Epidermal melanocyte (primary cell): ENCODE measurements at regions not wholly inside any gene's neighbourhood (a gene's known extent, or its start where the extent isn't known, plus 50 kb on each side); places are given as distances from the start of the nearest gene placed in this dataset.
"Not testable (repeated sequence)": the region's sequence is repeated elsewhere in the genome, so short reads cannot be mapped to it uniquely, and the experiment has no call there.

Experiments used
- DNase-seq: peaks from one replicate; pipeline ENCODE4 v3.0.0; 2011; ENCODE audit warnings: low spot score; ENCODE audit not compliant: insufficient read length

DNA sequence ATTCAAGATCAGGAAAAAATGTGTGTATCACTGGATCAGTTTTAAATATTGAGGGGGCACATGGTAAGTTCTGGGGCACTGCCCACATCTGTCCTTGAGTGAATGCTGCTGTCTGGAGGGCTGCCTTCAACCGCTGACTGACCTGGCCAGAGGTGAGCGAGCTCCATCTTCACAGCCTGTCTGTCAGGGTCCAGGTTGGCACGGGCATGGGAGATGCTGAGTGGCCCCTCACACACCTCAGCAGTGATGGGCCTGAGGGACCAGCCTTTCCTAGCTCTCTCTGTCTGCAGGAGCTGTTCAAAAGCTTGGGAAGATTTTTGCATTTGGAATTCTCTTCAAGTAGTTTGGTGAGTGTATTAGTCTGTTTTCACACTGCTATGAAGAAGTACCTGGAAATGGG, 114.8 kb upstream of the ALKAL2 start:
- DNase-seq, result no peak

DNA sequence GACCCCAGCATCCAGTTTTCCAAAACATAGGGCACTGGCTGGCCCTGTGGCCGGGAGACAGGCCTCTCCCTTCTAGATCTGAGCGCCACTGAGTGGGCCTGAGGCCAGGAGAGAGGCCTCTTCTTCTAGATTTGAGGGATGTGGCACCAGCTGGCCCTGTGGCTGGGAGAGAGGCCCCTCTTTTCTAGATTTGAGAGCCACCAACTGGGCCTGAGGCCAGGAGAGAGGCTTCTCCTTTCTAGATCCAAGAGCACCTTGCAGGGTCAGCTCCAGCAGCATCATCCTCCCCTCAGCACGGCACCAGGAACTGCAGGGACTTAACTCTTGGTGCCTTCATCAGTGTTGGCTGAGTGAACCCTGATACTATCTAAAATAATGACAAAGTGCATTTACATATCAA, 114.3 kb upstream of the ALKAL2 start:
- no peak for DNase-seq

DNA sequence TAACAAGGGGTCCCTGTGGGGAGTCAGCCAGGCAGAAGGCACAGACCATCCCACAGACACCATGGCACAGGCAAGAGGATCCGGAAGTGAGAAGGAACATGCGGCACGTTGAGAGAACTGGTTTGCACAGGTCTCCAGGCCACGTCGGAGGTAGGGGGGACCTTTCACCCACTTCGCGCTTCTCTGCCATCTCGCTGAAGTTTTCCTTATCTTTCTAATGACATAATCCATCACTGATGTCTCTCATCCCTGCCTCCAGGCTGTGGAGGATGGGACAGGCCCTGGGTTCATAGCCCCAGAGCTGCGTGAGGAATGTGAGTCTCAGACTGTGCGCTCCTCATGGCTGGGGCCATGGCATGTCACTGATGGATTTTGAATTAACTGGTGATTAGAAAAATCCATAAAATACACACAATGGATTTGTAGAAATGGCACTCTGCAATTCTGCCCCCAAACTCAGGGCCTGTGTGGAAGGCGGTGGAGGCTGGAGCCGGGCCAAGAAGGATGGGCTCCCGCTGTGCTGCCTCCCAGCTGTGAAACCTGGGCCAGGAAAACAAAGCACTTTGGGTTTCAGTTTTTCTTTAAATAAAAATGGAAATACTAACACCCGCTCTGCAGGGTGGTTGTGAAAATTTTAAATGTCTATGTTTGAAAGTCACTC, 113.3 kb upstream of the ALKAL2 start:
- DNase-seq, result no peak

DNA sequence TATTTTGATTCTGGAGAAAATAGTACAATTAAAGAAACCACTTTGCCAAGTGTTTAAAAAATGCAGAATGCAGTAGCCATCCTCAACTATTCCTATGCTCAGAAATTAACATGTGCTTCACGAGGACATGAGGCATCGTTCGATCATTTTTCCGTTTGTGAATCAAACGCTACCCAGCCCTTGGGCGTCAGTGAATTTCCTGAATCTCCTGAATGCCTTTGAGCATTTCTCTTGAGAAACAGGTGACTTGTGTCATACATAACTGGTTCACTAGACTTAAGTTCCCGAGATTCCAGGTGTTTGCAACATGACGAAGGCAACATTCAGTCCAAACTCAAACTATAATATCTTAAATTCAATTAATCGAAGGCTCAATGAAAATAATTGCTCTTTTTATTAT, 110.0 kb upstream of the ALKAL2 start:
- no peak for DNase-seq

DNA sequence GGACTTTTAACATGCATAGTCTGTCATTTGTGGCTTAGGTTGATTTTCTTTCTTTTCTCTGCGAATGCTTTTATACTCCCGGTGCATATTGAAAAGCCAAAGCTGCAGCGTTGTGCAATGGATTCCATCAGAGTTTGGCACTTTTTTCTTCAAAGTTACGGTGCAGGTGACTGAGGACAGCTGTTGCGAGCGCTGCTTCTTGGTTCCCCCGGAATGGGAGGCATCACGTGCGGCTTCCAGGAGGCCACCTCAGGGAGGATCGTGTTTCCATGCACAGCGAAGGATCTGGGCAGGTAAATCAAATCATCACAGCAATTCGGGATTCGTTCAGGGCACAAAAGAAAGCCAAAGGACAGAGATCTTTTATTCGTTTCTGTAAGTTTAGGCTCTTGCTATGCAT, 109.6 kb upstream of the ALKAL2 start:
- no peak for DNase-seq

DNA sequence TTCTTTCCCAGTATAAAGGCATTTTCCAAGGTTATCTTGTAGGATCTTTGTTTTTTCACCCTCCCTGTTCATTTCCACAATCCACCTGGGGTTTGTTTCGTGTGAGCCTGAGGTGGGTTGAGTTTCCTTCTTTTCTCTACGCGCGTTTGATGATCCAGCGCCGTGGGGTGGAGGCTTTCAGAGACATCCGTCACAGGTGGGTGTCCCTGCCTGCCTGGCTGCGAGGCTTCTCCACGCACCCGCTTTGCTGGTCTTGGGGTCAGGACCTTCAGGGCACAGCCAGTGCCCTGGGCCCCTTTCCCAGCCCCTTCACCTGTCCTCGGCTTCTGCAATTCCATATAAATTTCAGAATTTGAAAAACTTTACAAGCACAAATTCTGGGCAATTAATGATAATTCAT, 109.0 kb upstream of the ALKAL2 start:
- no peak for DNase-seq

DNA sequence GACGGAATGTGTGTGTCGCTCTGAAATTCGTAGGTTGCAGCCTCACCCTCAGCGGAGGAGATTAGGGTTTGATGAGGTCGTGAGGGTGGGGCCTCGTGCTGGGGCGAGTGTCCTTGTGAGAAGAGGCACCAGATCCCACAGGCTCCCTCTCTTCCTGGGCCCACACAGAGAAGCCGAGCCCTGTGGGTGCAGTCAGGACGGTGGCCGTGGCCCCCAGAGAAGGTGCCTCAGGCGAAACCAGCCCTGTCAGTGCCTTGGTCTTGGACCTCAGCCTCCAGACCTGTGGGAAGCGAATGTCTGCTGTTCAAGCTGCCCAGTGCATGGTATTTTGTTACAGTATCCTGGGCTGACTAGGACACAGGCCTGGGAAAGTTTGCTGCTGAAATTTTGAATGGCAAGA, 108.0 kb upstream of the ALKAL2 start:
- no peak for DNase-seq

DNA sequence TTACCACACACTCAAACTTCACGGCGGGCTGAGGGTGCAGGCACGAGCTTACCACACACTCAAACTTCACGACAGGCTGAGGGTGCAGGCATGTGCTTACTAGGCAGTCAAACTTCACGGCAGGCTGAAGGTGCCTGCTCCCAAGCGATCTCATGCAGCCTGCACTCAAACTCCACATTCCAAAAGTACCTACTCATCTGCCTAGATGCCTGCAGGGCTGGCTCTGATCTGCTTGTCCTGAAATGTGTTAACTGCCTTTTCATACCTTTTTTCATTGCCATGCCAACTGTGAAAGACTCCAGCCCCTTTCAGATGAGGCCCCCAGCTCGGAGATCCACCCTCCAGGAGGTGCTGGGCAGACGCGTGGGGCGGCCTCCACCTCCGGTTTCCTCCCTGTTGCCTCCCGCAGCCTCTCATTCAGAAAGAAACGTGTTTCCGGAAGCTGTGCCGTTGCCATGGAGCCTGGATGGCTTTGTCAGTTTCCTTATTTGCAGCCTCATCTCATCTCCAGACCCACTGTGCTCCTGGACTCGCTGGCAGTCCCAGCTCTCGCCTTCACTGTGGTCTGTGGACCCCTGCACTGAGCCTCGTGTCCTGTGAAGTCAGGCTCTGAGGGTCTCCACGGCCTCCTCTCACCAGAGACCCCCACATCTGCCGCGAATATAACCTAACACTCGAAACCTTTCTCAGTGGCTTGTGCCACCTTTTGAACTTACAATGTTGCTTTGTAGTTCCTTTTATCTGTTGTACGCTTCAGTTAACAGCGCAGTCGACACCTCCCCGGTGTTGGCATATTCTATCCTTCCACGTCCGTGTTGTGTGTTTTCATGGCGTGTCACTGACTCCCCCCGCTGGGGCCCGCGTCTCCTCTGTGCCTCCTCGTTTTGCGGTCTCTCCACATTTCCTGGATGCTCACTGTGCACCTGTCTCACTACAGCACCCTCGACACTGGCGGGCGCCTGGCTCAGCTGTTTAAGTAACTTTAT, 106.1 kb upstream of the ALKAL2 start:
- DNase-seq, result no peak

DNA sequence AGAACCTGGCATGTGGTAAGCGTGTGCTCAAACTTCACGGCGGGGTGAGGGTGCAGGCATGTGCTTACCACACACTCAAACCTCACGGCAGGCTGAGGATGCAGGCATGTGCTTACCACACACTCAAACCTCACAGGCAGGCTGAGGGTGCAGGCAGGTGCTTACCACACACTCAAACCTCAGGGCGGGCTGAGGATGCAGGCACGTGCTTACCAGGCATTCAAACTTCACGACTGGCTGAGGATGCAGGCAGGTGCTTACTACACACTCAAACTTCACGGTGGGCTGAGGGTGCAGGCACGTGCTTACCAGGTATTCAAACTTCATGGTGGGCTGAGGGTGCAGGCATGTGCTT, 105.0 kb upstream of the ALKAL2 start:
- no peak for DNase-seq

DNA sequence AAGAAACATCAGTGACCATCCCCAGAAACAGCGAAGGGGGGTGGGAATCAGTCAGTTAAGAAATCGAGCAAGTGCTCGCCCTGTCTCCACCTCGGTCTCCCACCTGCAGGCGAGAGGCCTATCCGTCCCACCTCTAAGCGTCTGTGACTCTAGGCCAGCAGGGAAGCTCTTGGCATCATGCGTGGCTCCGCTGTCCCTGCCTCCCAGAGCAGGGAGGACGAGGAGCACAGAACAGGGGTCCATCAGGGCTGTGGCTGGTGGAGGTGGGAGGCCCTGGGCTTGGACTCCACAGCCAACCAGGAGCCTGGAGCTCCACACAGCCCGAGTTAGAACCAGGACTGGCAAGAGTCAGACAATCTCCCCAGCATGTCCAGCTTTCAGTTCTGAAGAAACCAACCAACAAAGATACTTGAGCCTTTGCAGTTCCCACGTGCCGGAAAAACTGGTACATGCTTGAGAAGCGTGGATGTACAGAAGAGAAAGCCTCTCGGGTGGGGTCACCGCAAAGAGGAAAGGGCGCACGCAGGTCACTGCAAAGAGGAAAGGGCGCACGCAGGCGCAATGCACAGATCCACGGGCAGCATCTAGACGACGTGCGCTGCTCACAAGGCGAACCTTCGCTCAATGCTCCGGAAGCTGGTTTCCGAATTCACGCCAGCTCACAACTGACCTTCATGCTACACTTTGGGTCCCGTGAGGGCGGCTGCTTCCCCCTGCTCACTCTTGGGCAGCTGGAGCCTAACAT, 104.5 kb upstream of the ALKAL2 start:
- no peak for DNase-seq

DNA sequence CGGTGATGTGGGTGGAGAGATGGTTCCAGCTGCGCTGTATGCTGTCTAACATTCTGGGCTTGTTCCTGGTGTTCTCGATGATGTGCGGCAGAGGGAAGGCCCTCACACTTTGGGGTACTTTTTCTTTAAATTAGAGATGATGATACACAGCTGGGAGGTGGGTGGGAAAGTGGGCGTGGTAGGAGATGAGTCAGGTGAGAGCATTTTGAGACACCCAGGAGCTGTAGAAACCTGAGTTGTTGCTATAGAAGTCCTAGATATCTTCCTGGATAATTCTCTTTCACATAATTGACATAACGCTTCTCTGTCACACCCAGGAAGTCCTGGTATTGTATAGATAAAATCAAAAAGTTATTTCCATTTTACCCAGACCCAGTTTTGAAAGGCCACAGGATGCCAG, 103.8 kb upstream of the ALKAL2 start:
- no peak for DNase-seq

DNA sequence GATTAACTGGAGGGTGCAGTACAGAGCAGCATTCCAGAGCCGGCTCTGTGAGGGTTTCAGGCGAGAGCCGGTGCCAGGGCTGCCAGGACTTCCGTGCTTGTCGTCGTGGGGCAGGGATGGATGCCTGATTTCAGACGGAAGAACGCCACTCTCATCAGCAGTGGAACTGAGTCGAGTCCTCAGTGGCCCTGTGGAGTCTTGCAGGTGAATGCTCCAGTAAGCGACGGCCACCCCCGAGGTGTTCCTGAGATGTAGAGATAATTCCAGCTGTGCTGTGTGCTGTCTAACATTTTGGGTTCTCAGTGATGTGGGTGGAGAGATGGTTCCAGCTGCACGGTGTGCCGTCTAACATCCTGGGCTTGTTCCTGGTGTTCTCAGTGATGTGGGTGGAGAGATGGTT, 103.1 kb upstream of the ALKAL2 start:
- no peak for DNase-seq

DNA sequence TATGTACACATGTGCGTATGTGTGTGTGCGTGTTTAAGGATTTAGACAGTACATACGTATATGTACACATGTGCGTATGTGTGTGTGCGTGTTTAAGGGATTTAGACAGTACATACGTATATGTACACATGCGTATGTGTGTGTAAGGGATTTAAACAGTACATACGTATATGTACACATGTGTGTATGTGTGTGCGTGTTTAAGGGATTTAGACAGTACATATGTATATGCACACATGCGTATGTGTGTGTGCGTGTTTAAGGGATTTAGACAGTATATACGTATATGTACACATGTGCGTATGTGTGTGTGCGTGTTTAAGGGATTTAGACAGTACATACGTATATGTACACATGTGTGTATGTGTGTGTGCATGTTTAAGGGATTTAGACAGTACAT, 102.1 kb upstream of the ALKAL2 start:
- not testable (repeated sequence) for DNase-seq

DNA sequence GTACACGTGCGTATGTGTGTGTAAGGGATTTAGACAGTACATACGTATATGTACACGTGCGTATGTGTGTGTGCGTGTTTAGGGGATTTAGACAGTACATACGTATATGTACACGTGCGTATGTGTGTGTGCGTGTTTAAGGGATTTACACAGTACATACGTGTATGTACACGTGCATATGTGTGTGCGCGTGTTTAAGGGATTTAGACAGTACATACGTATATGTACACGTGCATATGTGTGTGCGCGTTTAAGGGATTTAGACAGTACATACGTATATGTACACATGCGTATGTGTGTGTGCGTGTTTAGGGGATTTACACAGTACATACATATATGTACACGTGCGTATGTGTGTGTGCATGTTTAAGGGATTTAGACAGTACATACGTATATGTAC, 100.9 kb upstream of the ALKAL2 start:
- not testable (repeated sequence) for DNase-seq

DNA sequence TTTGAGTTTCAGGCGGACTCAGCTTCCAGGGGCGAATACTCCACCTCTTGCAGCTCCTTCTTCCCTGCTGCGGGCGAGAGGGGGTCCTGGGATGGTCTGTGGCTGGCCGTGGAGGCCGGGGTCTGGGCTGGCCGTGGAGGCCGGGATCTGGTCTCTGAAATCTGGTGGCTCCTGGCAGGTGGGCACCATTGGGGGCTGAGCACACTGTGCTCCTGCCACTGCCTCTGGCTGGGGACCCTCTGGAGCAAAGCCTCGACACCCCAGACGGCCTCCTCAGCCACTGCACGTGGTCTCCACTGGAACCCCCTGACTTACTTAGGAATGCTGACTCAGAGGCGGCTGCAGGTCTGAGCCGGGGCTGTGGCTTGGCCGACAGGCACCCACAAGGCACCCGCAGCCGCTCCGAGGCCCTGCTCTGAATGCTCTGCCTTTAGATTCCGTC, 100.1 kb upstream of the ALKAL2 start:
- no peak for DNase-seq

DNA sequence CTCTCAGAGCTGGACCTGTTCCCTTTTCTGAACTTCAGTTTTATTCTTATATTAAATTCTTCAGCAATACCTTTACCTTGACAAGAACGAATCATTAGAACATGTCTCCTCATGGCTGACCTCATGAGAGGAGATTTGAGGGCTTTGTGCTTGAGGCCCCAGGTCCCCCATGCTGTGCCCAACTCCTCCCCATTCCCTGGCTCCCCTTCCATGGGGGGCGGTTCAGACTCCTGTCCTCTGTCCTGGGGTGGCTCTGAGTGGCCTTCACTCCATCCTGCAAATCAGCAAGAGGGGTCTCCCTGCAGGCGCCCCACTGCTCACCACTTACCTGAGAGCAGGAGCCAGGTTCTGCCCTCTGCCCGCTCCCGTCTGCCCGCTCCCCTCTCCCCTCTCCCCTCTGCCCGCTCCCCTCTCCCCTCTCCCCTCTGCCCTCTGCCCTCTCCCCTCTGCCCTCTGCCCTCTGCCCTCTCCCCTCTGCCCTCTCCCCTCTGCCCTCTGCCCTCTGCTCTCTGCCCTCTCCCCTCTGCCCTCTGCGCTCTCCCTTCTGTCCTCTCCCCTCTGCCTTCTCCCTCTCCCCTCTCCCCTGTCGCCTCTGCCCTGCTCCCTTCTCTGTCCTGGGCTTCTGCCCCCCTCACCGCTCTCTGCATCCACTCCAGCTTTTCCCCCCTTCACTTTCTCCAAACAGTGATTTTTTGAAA, 98.7 kb upstream of the ALKAL2 start:
- no peak for DNase-seq

DNA sequence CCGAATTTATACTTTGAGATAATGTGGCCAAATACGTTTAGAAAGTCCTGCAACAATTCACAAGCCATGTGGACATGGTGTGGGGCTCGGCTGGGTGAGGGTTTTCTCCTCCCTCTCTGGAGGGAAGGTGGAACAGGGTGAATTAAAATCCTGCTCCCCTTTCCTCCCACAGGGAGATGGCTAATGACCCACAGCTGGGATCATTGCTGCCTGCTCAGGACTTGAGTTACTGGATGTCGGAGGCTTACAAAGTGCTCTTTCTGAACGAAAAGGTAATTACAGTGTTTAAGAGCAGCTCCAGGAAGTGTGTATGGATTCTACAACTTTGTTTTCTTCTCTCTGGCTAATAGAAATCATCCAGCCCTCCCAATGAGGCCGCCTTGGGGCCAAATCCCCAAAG, 97.9 kb upstream of the ALKAL2 start:
- no peak for DNase-seq

DNA sequence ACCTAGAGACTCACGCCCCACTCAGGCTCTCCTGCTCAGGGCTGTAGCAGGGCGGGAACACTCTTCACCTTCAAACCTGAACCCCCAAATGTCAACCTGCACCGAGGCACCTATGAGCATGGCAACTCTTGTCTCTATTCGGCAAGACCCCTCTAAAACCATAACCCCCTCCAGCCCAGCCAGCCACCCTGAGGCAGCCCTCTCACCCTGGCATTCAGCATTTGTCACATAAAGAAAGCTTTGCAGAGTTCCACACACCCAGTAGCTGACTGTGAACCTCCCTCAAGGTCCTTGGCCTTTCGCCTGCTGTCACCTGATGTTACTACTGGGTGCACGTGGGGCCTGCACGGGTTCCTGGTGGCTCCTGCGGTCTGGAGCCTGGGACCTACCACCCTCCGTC, 97.2 kb upstream of the ALKAL2 start:
- no peak for DNase-seq

DNA sequence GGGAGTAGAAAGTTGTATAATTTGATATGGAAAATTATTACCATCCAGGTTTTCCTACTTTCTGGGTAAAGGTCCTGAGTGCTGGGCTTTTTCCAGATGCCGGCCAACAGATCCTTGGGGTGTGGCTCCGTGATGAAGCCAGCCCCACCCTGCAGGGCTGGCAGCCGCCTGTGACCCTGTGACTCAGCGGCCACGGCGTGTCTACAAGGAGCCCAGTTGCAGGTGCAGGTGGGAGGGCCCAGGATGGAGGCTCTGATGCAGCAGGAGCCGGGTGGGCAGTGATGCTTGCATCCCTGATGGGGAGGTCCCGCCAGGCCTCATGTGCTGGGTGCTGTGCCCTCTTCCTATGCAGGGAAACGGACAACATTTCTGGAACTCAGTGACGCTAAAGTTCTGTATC, 96.0 kb upstream of the ALKAL2 start:
- no peak for DNase-seq

DNA sequence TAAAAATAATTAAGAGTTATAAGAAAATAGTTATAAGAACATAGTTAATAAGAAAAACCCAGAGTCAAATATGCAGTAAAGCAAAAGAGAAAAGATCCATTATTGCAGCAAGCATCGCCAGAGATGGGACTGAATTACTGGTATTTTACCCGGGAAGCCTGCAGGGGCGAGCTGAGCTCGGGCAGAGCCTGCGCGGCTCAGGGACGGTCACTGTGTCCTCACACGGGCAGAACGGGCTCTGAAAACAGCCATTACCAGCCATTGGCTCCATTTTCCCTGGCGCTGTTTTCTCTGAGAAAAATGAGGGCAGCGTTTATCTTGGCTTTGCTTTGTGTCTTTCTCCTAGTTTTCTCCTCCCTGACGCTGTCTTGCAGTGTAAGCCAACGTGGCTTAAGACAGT, 95.3 kb upstream of the ALKAL2 start:
- DNase-seq, result no peak

DNA sequence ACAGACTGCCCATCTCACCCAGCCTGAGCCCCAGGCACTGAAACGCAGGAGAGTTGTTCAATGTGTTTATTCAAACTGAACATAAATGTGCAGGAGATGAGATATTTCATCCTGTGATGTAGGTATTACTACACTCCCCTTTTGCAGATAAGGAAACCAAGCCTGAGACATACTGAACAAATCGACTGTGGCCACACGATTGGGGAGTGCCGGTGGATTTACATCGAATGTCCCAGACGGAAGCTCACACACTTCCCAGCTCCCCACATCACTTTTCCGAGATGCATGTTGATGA, 94.8 kb upstream of the ALKAL2 start:
- DNase-seq, result no peak
